Pancreas (tissue), 10 donors: ENCODE measurements at regions not wholly inside any gene's neighbourhood (a gene's known extent, or its start where the extent isn't known, plus 50 kb on each side); places are given as distances from the start of the nearest gene placed in this dataset.

Source experiments
- ATAC-seq, 4 donors: fragments of 200-7000 bp; cut with Tn5 transposase; one replicate each; pipeline versions ENCODE4 v1.8.0 to v1.9.1; 2020; ENCODE audit warnings: mild to moderate bottlenecking in 4 of 4, moderate library complexity in 4 of 4
- DNase-seq, 6 donors: peaks; one replicate each; pipeline ENCODE4 v3.0.0-alpha.2; 2020
- FAIRE-seq: peaks from 2 replicates; lab custom pipeline; 2012; peaks lifted over from hg19 to GRCh38; lab: Jason Lieb, UNC
- H3K27ac ChIP-seq, 4 donors: fragments of 200-600 bp; sonication (generic); 1 replicate in 3 of 4; 2 replicates in 1 of 4; pipeline versions ENCODE4 v1.5.0 to v1.8.0; 2020
- H3K27me3 ChIP-seq, 4 donors: fragments of 200-600 bp; one replicate each; pipeline ENCODE4 v1.8.0; 2021
- H3K36me3 ChIP-seq, 3 donors: fragments of 200-600 bp; sonication (generic) in 1 of 3; one replicate each; pipeline versions ENCODE4 v1.5.0 to v1.8.0; 2020 to 2021
- H3K4me1 ChIP-seq, 3 donors: fragments of 200-600 bp; one replicate each; pipeline ENCODE4 v1.8.0; 2021
- H3K4me3 ChIP-seq, 4 donors: fragments of 200-600 bp; sonication (generic) in 2 of 4; one replicate each; pipeline versions ENCODE4 v1.5.0 to v1.8.0; 2020 to 2021
- H3K9me3 ChIP-seq, 4 donors: fragments of 200-600 bp; one replicate each; pipeline ENCODE4 v1.8.0; 2021
- CTCF ChIP-seq, 4 donors: fragments of 200-600 bp; sonication (generic) in 3 of 4; IDR thresholded peaks; one replicate each; pipeline versions ENCODE4 v1.5.0 to v1.8.0; 2021; ENCODE audit warnings: antibody characterized with exemption in 4 of 4
- WGBS, 2 donors: extraction: QIAGEN DNeasy Blood & Tissue Kit; methylation state at CpG; one replicate each; pipeline ENCODE4 v1.1.7; 2013; 5-methylcytosine and 5-hydroxymethylcytosine counted together
- intact Hi-C, 3 donors: fragments of 100-400 bp; cut with DNase I; formaldehyde crosslinking; loops; one replicate each; pipeline versions ENCODE4 v1.11.1 to v1.14.2; 2022
- donor health status: healthy with polysubstance abuse.
- donor health status: DM: no; HTN: no; CAD: no; lungs with moderate emphysema.
- donor health status: DM: no; HTN: no; CAD: no.
- donor health status: control.
- donor health status: control.
- donor health status: Bipolar disorder and iron deficiency.
- donor health status: DM: yes; HTN: yes; CAD: no.
- donor health status: DM: no; HTN: no; CAD: no.
- donor health status: DM: no; HTN: no; CAD: no.
- donor health status: DM: yes; HTN: yes; CAD: no.

GRCh38 chr3:104447681-104448080 lies 919.0 kb upstream of the ALCAM start:
- FAIRE-seq (no peak), ATAC-seq (no peak), DNase-seq (no peak)
- WGBS, 2 donors, result 44 to 47% methylated on average over 5 of the region's 5 CpGs
- no peaks in the 10 kb centered on the region for H3K36me3 ChIP-seq
- intact Hi-C loops, result no loop called here
- no peak overlapping the region for H3K27ac ChIP-seq
- TF ChIP-seq CTCF (IDR thresholded peaks at IDR 0.05), result no peak
- H3K27me3 ChIP-seq, result no peaks in the 10 kb centered on the region
- H3K4me3 ChIP-seq, result no peak overlapping the region
- H3K9me3 ChIP-seq, result no peaks in the 10 kb centered on the region
- H3K4me1 ChIP-seq, result no peaks in the 10 kb centered on the region

DNA sequence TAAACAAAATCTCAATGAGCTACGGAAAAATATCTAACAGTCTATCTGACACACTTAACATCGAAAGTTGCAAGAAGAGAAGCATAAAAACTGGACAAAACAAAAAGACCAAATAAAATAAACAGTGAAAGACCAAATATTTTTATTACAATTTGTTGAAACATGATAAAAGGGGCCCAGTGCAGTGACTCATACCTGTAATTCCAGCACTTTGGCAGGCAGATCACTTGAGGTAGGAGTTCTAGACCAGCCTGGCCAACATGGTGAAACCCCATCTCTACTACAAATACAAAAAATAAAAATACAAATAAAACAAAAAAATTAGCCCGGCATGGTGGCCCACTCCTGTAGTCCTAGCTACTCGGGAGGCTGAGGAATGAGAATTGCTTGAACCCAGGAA lies 914.0 kb upstream of the ALCAM start:
- DNase-seq, result no peak
- no peak overlapping the region for H3K27ac ChIP-seq
- H3K4me1 ChIP-seq, result no peaks in the 10 kb centered on the region
- ATAC-seq, result no peak
- H3K36me3 ChIP-seq, result no peaks in the 10 kb centered on the region
- H3K27me3 ChIP-seq, result no peaks in the 10 kb centered on the region
- no peak overlapping the region for H3K4me3 ChIP-seq
- WGBS, 2 donors, result 81 to 89% methylated on average over 4 of the region's 4 CpGs
- intact Hi-C loops, result no loop called here
- no peak for FAIRE-seq
- no peaks in the 10 kb centered on the region for H3K9me3 ChIP-seq
- no peak for TF ChIP-seq CTCF (IDR thresholded peaks at IDR 0.05)

DNA sequence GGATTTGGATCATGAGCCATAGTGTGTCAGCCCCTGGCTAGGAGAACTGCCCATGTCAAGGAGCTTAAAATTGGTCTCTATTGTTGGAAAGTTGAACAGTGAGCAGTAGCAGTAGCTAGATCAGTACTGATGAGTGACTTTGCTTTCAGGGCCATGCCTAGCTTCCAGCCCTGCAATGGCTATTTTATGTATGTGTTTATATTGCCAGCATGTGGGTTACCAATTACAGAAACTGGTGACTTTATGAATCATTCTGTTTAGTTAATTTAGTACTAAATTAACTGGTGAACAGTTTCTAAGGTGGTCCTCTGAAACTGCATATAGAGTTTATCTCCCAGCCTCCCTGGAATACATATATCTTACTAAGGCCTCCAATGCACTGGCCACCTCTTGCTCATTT lies 908.1 kb upstream of the ALCAM start:
- intact Hi-C loops, result no loop called here
- no peaks in the 10 kb centered on the region for H3K9me3 ChIP-seq
- H3K27ac ChIP-seq, result no peak overlapping the region
- FAIRE-seq, result no peak
- TF ChIP-seq CTCF (IDR thresholded peaks at IDR 0.05), result no peak
- no peak overlapping the region for H3K4me3 ChIP-seq
- H3K36me3 ChIP-seq, result no peaks in the 10 kb centered on the region
- no peaks in the 10 kb centered on the region for H3K4me1 ChIP-seq
- H3K27me3 ChIP-seq, result no peaks in the 10 kb centered on the region
- no peak for DNase-seq
- ATAC-seq, result no peak

GRCh38 chr3:104460477-104461406 lies 906.0 kb upstream of the ALCAM start:
- Histone ChIP-seq H3K36me3 (no peaks in the 10 kb centered on the region), H3K27ac (no peak overlapping the region), H3K4me1 (no peaks in the 10 kb centered on the region), H3K4me3 (no peak overlapping the region), H3K27me3 (no peaks in the 10 kb centered on the region), H3K9me3 (no peaks in the 10 kb centered on the region)
- intact Hi-C loops, result no loop called here
- DNase-seq (no peak), ATAC-seq (peak in 3 of 4 donors; percentile 43 to 47 (median 46)), FAIRE-seq (no peak)
- no peak for TF ChIP-seq CTCF (IDR thresholded peaks at IDR 0.05)
- 28 to 47% methylated on average over 1 of the region's 1 CpG for WGBS, 2 donors

- 55 to 86% methylated on average over 1 of the region's 1 CpG for WGBS, 2 donors
- Histone ChIP-seq H3K9me3 (no peaks in the 10 kb centered on the region), H3K4me3 (no peak overlapping the region), H3K27ac (no peak overlapping the region), H3K36me3 (no peaks in the 10 kb centered on the region), H3K4me1 (no peaks in the 10 kb centered on the region), H3K27me3 (no peaks in the 10 kb centered on the region)
- ATAC-seq (no peak), FAIRE-seq (no peak), DNase-seq (no peak)
- TF ChIP-seq CTCF (IDR thresholded peaks at IDR 0.05), result no peak
- intact Hi-C loops, result no loop called here
These were observed 905.3 kb upstream of the ALCAM start for GRCh38 chr3:104461431-104461830.
